Stimulated activated CD4-positive, alpha-beta T cell treated with anti-CD3 and anti-CD28 coated beads, Interleukin-15, amount 100 ng/mL, for 1 hour (primary cell): ENCODE measurements at regions not wholly inside any gene's neighbourhood (a gene's known extent, or its start where the extent isn't known, plus 50 kb on each side); places are given as distances from the start of the nearest gene placed in this dataset.

Experiments used
- DNase-seq, 2 donors: peaks; one replicate each; pipeline ENCODE4 v3.0.0-alpha.2; 2020; ENCODE audit warnings: low read depth in 1 of 2, low spot score in 1 of 2

DNA sequence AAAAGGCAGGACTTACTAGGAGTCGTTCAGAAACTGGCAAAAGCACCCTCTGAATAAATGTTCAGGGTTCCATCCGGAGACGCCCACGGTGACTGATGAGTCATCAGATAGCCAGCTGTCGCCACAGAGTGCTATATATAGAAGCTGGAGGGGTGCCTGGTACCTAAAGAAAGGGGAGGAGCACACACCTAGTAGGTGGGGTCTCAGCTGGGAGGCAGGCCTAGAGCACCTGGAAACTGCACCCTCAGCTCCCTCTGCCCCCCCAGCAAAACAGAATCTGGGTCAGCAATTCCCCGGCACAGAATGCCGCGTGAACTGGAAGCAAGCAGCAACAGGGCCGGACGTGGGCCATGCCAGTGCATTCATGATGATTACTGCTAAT, 242.0 kb downstream of the BCOR start:
- DNase-seq, result peak; percentile 50 to 52

DNA sequence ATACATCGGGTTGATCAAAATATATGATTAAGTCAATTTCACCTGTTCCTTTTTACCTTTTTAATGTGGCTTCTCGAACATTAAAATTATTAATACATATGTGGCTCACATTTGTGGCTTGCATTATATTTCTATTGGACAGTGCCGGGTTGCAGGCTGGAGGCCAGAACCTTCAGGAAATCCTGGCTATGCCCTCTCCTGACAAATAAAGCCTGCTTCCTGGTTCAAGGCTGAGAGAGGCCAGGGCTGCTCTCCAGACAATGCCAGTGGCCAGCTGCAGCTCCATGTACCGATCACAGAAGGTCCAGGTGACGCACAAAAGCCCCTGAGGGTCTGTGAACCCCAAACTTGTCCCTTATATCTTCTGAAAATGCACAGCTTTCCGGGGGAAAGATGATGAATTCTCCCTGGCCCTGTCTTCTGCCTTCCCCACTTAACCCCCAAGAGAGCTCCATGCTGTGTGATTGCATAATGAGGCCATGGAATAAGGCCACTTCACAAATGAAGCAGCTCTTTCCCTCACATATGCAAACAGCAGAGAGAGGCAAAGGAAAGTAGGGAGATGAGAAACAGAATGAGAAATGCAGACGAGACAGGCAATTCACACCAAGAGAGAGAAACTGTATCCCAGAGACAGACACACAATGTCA, 241.2 kb downstream of the BCOR start:
- no peak for DNase-seq

- no peak for DNase-seq
Measured at GRCh38 chrX:39857780-39858179, 240.0 kb downstream of the BCOR start.

DNA sequence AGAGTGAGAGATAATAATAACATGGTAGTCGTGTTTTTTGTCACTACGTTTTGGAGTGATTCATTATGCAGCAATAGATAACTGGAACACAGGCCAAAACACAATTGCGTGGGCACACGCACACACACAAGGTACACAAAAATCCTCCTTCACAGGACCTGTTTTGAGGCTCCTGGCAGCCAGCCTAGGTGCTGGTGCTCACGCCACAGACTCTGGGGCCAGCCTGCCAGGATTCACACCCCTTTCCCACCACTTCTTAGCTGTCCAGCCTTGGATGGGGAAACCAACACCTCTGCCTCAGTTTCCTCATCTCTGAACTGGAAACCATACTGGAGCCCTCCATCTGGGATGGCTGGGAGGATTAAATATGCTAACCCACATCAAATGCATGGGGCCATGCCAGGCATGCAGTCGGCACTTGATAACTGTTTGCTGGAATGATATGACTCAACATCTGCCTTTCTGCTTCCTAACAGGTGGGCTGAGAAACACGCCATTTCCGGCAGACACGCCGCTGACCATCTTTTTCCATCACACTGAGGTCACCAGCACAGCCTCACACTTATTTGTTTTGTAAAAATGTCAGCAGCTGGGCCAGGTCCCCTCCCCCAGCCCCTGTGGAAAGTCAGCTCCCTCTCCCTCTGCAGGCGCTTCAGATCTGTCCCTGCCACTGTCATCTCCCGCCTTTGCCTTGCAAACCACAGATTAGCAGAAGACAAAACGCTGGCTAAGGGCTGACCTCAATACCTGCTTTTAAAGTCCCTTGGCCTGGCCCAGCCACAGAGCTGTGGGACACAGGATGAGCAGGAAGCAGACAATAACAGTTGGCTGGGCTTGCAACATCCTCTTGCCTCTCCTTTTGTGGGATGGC, 237.5 kb downstream of the BCOR start:
- peak; percentile 42 to 63 for DNase-seq

DNA sequence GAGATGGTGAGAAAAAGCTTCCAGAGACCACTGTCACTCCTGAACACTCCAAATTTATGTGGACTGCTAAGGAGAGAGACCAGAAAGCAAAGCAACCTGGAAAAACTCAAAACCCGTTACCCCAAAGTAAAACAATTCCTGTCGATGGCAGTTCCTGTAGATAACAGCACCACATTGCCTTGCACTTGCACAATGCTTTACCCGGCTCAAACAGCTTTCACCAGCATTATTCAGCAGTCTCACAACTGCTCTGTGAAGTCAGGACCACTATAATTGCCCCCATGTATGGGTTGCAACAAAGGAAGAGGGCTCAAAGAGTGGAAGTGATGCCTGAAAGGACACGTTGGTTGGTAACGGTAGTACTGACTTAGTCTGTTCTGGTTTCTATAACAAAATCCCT, 234.8 kb downstream of the BCOR start:
- no peak for DNase-seq

DNA sequence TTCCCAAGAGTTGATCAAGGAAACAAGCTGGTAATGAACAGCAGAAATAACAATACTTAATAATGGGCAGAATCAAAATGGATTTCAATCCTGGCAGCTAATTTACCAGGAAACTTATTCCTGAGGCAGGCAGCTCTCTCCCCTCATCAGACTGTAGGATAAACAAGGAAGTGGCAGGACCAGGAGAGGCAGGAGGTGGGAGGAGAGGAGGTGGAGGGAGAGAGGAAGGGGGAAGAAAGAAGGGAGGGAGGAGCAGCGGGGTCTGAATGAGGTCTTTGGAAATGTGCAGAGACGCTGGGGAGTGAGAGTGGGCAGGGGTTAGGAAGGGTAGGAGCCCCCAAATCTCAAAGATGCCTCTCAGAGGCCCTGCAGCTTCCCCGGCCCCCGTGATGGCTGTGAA, 231.5 kb downstream of the BCOR start:
- no peak for DNase-seq

- peak; percentile 32 to 38 for DNase-seq
Measured at GRCh38 chrX:39869846-39870601, 227.7 kb downstream of the BCOR start.

DNA sequence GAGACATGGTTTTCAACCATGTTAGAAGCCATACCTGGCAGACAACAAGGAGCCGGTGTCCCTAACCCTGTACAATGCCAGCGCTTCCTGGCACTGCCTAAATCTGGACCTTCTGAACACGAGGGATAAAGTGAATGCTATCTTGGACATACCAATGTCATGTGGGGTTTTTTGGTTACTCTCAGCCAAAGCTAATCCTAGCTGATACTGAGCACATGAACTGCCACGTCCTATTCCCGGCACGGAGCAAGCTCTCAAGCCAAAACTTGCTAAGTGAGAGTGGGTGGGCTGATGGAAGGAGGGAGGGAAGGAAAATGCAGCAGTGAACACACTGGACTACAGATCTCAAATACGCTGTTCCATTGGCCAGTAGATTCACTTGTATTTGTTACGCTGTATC, 226.1 kb downstream of the BCOR start:
- DNase-seq, result no peak

DNA sequence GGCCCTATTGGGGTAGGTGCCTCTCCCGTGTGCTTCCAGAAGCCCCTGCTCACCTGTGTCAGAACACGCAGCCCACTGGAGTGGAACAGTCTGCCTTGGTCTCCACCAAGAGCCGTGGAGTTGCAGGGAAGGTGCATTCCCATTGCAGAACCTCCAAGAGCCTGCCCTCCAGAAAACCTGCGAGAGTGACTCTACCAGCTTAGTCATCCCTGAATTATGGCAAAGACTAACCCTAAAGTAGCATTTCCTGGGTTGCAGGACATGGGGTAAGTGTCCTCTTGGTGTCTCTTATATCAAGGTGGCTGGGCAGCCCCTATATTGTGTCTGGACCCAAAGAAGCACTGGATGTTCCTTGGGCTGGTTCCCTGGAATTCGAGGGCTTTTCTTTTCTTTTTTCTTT, 224.6 kb downstream of the BCOR start:
- no peak for DNase-seq

- peak in 1 of 2 donors; percentile 18 for DNase-seq
Measured at GRCh38 chrX:39874202-39874816, 223.4 kb downstream of the BCOR start.

DNA sequence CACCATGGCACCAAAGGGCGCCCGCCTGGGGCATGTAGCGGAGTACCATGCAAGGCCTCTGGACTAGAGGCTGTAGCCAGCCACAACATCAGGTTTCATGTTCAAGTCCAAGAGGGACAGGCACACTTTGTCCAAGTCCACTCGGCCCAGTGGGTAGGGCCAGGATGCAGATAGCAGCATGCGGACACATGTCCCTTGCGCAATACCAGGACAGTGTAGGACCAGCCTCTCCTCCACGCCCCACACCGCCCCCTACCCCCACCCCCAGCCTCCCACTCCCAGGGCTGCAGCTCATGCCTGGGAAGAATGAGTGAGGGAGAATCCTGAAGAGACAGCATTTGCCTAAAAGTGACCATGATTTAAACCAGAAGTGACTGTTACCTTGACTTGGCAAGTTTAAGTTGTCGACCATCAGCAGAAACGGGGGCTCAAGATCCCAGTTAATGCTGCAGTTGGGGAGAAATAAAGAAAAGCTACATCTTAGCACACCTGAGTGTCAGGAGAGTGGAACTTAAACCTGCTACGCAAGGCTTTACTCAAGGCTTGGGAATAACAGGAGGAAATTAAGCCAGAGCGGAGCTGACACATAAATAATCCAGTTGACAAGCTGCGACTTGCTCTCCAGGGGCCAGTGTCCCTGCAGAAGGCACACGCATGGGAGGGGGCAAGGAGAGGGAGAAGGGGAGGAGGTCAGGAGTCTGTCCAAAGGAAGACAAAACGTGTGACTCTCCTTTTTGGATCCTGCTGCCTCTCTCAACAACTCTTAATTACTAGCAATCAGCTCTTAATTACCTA, 221.7 kb downstream of the BCOR start:
- no peak for DNase-seq

DNA sequence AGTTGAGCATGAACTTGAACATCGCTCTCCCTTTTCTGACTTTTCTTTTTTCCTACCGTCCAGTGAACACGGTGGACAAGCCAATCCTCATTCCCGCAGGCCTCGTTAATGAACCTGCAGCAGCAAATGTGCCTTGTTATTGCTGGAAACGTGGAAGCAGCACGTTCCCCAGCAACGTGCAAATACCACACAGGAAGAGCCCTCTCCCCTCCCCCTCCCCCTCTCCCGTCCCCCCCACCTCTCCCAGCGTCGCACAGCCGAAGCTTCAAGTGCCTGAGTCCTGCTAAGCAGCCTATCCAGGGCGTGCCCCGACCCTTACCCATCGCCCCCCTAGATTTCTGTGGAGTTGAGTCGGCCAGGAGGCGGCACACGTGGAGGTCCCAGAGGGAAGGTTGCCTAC, 219.9 kb downstream of the BCOR start:
- DNase-seq, result no peak

GRCh38 chrX:39883666-39884065, 214.1 kb downstream of the BCOR start:
- DNase-seq, result no peak

GRCh38 chrX:39886282-39886681, 211.5 kb downstream of the BCOR start:
- no peak for DNase-seq

DNA sequence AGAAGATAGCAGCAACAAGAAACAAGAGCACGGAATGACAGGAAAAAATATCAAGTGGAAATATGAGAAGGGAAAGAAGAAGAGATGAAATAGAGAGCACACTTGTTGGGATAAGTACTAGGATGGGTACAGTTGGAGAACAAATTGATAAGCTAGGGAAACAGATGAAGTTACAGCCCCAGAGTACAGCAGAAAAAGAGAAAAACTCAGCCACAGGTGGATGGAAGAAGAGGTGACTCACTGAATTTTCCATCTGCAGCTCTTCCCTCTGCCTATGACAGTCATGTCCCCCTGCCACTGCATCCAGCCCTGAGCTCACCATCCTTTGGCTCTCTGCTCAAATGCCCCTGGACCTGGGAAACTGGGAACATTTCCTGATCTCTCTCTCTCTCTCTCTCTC, 209.0 kb downstream of the BCOR start:
- DNase-seq, result no peak

DNA sequence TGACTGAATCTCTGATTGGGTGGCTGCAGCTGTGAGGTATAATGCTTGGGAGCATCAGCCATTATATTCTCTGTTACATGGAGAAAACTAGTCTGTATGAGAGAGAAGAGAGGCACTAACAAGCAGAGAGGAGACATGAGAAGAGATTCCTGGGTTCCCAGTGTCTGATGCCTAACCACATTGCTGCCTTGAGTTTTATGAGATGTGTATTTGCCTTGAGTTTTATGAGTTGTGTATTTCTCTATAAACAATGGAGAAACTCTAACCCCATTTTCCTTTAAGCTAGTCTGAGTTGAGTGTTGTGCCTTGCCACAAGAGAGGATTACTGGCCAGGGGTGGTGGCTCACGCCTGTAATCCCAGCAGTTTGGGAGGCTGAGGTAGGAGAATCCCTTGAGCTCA, 208.1 kb downstream of the BCOR start:
- DNase-seq, result no peak

DNA sequence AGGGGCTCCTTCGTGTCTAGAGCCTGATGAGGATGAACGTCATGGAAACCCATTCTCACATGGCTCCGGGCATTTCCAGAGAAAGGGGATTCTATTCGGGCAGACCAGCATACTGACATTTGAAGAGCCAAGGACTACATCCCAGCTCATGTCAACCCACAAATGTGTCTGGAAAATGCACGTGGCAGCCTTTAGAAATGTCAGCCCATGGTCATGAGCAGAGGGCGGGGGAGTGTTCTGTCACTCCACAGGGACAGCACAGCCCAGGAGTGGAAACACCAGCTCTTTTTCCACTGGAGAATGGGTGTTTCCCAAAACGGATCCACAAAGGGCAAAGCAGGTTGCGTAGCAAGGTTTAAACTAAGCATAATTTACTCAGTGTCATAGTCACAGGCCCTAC, 207.0 kb downstream of the BCOR start:
- no peak for DNase-seq

- no peak for DNase-seq
Measured at GRCh38 chrX:39891781-39892180, 206.0 kb downstream of the BCOR start.

GRCh38 chrX:39893417-39894338, 204.1 kb downstream of the BCOR start:
- no peak for DNase-seq

- DNase-seq, result no peak
Measured at GRCh38 chrX:39894683-39895082, 203.1 kb downstream of the BCOR start.
